NCI-H2171 (cell line): ENCODE measurements at regions not wholly inside any gene's neighbourhood (a gene's known extent, or its start where the extent isn't known, plus 50 kb on each side); places are given as distances from the start of the nearest gene placed in this dataset.

Experiments
- DNase-seq: peaks from one replicate; lab custom pipeline; 2025; lab: John Stamatoyannopoulos, UW

GRCh38 chr2:4255491-4255890 is 552.1 kb downstream of the DCDC2C start:
- no peak for DNase-seq

- no peak for DNase-seq
These were observed 553.0 kb downstream of the DCDC2C start for GRCh38 chr2:4256351-4256750.

- no peak for DNase-seq
These were observed 555.2 kb downstream of the DCDC2C start for GRCh38 chr2:4258563-4258962.

GRCh38 chr2:4265936-4266335 is 562.6 kb downstream of the DCDC2C start:
- no peak for DNase-seq

- DNase-seq, result no peak
These were observed 566.5 kb downstream of the DCDC2C start for GRCh38 chr2:4269885-4270284.

- peak; percentile 41 for DNase-seq
These were observed 569.0 kb downstream of the DCDC2C start for GRCh38 chr2:4272261-4272858.

- DNase-seq, result no peak
These were observed 575.0 kb downstream of the DCDC2C start for GRCh38 chr2:4278392-4278791.

- DNase-seq, result no peak
These were observed 576.1 kb downstream of the DCDC2C start for GRCh38 chr2:4279431-4279830.

- no peak for DNase-seq
These were observed 588.1 kb downstream of the DCDC2C start for GRCh38 chr2:4291430-4291829.

GRCh38 chr2:4295680-4296079 is 592.3 kb downstream of the DCDC2C start:
- DNase-seq, result no peak

GRCh38 chr2:4300616-4301015 is 597.2 kb downstream of the DCDC2C start:
- DNase-seq, result no peak

GRCh38 chr2:4324531-4324930 is 621.2 kb downstream of the DCDC2C start:
- DNase-seq, result no peak

GRCh38 chr2:4336864-4337263 is 633.5 kb downstream of the DCDC2C start:
- no peak for DNase-seq

GRCh38 chr2:4338345-4338744 is 635.0 kb downstream of the DCDC2C start:
- DNase-seq, result no peak

- DNase-seq, result no peak
These were observed 637.2 kb downstream of the DCDC2C start for GRCh38 chr2:4340536-4340935.

- no peak for DNase-seq
These were observed 643.3 kb downstream of the DCDC2C start for GRCh38 chr2:4346628-4347027.

- DNase-seq, result no peak
These were observed 650.3 kb downstream of the DCDC2C start for GRCh38 chr2:4353668-4354067.

- no peak for DNase-seq
These were observed 650.8 kb downstream of the DCDC2C start for GRCh38 chr2:4354164-4354563.

- DNase-seq, result no peak
These were observed 651.3 kb downstream of the DCDC2C start for GRCh38 chr2:4354678-4355077.

- no peak for DNase-seq
These were observed 652.7 kb downstream of the DCDC2C start for GRCh38 chr2:4356109-4356508.

GRCh38 chr2:4356541-4356940 is 653.2 kb downstream of the DCDC2C start:
- no peak for DNase-seq

GRCh38 chr2:4357121-4357520 is 653.7 kb downstream of the DCDC2C start:
- DNase-seq, result no peak

- no peak for DNase-seq
These were observed 655.5 kb downstream of the DCDC2C start for GRCh38 chr2:4358837-4359236.

- no peak for DNase-seq
These were observed 665.5 kb downstream of the DCDC2C start for GRCh38 chr2:4368907-4369306.
